ENCODE measurements at regions not wholly inside any gene's neighbourhood (a gene's known extent, or its start where the extent isn't known, plus 50 kb on each side); places are given as distances from the start of the nearest gene placed in this dataset.

- TF ChIP-seq CTCF (IDR thresholded peaks at IDR 0.05) (no peak), POLR2A (IDR thresholded peaks at IDR 0.05) (no peak)
These were observed 132.7 kb upstream of the MEX3C start for GRCh38 chr18:51330148-51330547.

All from body of pancreas (tissue), 4 donors.